Pulmonary artery endothelial cell (primary cell): ENCODE measurements at regions not wholly inside any gene's neighbourhood (a gene's known extent, or its start where the extent isn't known, plus 50 kb on each side); places are given as distances from the start of the nearest gene placed in this dataset.
"Not testable (repeated sequence)": the region's sequence is repeated elsewhere in the genome, so short reads cannot be mapped to it uniquely, and the experiment has no call there.

Experiments used
- DNase-seq: peaks from one replicate; pipeline ENCODE4 v3.0.0-alpha.2; 2011; ENCODE audit warnings: low read depth, low spot score

- DNase-seq = no peak
Observed at GRCh38 chr5:17398866-17399835, 98.9 kb upstream of the TAF11L2 start.

- DNase-seq = no peak
Observed at GRCh38 chr5:17399931-17400330, 98.1 kb upstream of the TAF11L2 start.

DNA sequence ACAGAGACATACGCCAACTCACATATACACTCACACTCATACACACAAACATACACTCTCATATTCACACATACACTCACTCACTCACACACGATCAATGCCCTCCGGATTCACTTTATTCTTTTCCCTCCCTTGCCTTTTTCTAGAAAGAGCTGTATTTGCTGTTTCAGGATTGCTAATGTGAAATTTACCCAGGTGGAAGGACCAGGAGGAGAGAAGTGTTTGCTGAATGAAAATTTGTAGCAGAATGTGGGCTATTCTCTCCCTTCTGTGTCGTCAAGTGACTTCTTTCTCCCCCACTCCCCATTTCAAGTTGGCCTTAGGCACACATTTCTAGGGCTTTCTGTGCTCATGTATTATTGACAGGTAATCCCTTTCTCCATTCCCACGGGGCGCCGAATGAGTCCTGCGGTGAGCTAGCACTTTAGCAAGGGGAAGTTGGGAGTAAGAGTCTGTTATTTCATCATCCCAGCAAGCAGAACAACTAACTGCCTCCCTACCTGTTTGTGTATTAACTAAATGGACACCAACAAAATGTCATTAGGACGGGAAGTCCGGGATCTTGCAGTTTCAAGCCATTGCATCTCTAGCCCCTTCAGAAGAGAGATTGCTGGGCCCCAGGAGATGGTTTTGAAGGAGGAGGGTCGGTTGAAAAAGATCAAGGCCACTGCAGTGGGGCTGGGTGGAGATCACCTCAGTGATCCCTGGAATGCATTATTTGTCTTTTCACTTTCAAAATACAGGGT, 97.1 kb upstream of the TAF11L2 start:
- DNase-seq = no peak

GRCh38 chr5:17401470-17402288, 96.4 kb upstream of the TAF11L2 start:
- DNase-seq = no peak

DNA sequence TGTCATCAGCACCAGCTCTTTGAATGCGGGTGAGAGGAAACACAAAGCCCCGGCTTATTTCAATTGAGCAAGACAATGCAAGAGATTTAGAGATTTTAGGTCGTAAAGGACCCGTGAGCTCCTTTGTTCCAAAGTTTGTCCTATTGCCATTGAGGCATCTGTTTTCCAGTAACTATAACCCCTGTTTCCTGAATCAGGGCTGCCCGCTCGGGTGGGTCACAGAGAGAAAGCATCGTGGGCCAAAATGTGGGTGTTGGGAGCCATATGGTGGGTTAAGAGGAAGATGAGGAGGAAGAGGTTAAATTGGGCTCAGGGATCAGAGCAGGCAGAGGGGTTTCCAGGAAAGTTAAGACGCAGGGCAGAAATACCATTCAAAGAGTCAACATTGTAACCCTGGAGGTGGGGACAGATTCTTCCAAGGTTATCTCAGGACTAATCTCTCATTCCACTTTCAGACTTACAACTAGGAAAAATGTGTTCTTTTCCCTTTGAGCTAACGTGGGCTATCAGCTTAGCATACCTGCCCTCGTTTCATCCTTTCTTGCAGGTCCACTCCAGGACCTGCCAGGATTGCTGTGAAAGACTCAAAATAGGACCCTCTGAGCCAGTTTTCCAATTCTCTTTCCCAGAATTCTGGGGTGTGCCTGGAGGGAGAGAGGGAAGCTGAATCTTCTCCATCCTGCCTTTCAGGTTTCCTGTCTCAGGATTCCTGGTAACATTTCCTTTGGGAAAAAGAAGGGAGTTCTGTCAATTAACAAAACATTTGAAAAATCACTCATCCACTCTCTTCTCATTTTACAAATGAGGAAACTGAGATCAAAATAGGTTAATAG, 95.5 kb upstream of the TAF11L2 start:
- DNase-seq = no peak

- DNase-seq = no peak
Observed at GRCh38 chr5:17403695-17404490, 94.1 kb upstream of the TAF11L2 start.

- DNase-seq = no peak
Observed at GRCh38 chr5:17405976-17406375, 92.1 kb upstream of the TAF11L2 start.

DNA sequence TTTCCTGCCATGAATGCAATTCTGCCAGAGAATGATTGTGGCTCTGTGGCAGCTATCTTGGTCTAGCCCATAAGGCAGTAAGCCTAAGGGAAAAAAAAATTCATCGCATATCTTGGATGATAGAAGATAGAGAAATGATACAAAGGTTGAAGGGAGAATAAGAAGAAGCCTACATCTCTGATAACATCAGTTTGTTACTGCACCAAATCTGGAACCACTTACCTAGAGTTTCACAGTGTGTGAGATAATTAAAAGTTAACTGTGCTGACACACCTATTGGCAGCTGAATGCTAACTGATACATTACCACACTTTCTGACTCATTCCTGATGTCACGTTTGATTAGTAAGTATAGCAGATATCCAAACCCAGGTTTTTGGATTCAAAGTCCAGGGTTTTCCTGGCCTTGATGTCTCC, 91.6 kb upstream of the TAF11L2 start:
- no peak for DNase-seq

DNA sequence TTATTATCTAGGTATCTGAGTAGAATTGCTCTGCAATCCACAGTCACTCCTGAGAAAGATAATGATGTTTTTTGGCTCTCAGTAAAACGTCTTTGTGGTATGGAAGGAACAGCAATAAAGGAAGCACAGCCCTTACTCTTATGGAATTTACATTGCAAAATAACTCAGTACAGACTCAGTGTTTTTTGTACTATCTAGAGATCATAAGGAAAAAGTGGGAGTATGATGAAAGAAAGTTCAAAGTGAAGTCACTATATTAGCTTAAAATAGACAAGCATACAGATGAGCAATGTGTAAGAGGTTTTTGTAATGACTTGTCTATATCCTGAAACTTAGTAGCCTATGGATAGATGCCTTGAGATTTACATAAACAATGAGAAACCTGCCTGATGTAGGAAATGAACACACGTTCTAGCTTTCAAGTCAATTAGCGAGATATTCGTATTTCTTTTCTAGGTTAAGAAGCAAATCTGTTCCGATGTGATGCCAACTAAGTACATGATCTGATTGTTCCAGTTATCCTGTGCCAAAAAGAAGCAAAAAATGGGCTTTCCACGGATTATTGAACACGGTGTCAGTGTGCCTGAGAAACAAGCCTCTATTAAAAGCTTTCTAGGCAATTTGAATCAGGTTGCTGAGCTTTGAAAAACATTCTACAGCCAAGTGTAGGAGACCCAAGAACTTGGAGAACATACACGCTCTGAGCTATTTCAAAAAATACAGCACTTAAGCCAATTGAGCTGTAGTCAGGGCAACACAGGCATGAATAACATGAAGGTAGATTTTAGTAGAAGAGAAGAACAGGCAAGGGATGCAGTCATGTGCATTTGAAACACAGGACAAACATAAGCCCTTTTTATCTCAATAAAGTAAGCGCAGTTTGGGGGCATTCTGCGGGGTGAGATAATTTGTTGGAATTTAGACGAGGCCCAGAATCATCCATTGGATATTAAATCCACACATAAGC, 86.3 kb upstream of the TAF11L2 start:
- DNase-seq = no peak

DNA sequence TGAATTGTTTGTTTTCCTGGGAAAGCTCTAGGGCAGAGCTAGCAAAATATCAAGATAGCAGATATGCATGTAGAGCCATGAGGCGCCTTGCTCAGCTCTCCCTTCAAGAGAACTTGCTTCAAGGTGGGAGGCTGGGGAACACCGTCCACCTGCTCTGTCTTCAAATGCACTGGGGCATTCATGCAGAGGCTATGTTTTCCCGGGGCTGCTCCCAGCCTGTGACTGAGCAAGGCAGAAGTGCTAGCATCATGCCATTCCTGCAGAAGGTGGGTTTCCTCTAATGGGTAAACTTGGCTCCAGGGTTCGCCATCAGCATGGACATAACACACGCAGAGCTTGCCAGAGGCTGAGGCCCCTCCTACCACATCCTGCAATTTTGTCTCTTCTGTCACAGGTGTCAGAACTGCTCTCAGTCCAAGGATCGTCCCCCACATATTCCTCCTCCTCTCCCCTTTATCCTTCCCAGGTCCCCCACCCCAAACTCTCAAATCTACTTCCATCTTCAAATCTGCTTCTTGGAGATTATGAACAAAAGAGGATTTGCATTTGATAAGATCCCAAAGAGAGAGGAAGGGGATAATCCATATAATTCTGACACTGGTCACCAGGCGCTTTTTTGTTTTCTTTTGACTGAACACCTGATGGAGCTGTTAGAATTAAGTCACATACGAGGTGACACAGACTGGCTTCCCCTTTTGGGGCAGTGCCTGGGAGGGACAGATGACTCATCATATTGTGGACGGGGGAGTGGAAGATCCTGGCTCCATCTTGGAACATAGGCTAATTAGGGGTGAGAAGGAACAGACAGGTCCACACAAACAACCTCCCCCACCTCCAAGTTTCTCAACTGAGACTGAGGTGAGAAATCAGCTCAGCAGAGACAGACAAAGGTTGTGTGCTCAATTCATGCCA, 85.0 kb upstream of the TAF11L2 start:
- no peak for DNase-seq

- DNase-seq = no peak
Observed at GRCh38 chr5:17413691-17414090, 84.3 kb upstream of the TAF11L2 start.

GRCh38 chr5:17415321-17415758, 82.7 kb upstream of the TAF11L2 start:
- no peak for DNase-seq

DNA sequence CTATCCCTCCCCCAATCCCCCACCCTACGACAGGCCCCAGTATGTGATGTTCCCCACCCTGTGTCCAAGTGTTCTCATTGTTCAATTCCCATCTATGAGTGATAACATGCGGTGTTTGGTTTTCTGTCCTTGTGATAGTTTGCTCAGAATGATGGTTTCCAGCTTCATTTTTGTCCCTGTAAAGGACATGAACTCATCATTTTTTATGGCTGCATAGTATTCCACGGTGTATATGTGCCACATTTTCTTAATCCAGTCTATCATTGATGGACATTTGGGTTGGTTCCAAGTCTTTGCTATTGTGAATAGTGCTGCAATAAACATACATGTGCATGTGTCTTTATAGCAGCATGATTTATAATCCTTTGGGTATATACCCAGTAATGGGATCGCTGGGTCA, 81.7 kb upstream of the TAF11L2 start:
- DNase-seq = not testable (repeated sequence)

GRCh38 chr5:17424674-17425073, 73.4 kb upstream of the TAF11L2 start:
- no peak for DNase-seq

DNA sequence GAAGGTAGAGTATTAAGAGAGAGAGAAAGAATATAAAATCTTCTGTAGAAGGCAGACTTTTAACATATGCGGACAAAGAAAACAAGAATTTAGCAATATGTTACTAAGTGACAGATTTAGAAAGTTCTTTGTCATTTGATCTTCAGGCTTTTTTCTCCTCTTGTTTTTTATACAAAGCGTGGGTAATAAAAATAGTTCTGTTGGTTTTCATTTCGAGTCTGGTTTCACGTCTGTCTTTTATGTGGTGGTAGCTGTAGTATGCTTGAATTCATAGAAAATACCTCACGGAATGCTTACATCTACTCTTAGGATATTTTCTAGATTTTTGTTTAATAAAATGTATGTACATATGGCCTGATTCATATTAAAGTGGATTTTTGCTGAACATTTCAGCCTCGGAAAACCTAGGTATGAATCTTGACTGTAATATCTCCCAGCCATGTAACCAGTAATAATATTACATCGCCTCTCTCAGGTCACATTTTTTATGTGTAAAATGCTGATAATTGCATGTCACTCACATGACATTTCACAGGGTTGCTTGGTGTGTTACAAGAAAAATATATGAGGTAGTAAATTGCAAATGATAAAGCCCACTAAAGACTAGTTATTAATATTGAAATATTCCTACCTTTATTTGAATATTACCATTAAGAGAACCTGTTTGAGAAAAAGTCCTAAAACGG, 72.5 kb upstream of the TAF11L2 start:
- no peak for DNase-seq

GRCh38 chr5:17426104-17426749, 71.8 kb upstream of the TAF11L2 start:
- DNase-seq = no peak
